Fibroblast of skin of scalp (primary cell): ENCODE measurements at regions not wholly inside any gene's neighbourhood (a gene's known extent, or its start where the extent isn't known, plus 50 kb on each side); places are given as distances from the start of the nearest gene placed in this dataset.

ENCODE experiments used
- DNase-seq: peaks from one replicate; pipeline ENCODE4 v3.0.0-alpha.2; 2013

- DNase-seq = peak; percentile 25
Observed at GRCh38 chr14:22513066-22513812, 75.8 kb downstream of the DAD1 start.

- no peak for DNase-seq
Observed at GRCh38 chr14:22512106-22512814, 76.8 kb downstream of the DAD1 start.

- DNase-seq = peak; percentile 82
Observed at GRCh38 chr14:22510527-22511110, 78.4 kb downstream of the DAD1 start.

- no peak for DNase-seq
Observed at GRCh38 chr14:22509751-22510300, 79.2 kb downstream of the DAD1 start.

- no peak for DNase-seq
Observed at GRCh38 chr14:22509036-22509709, 79.9 kb downstream of the DAD1 start.

- DNase-seq = no peak
Observed at GRCh38 chr14:22508662-22509035, 80.4 kb downstream of the DAD1 start.

GRCh38 chr14:22508150-22508457 lies 80.9 kb downstream of the DAD1 start:
- DNase-seq = no peak

- no peak for DNase-seq
Observed at GRCh38 chr14:22506778-22507351, 82.2 kb downstream of the DAD1 start.

GRCh38 chr14:22506378-22506710 lies 82.7 kb downstream of the DAD1 start:
- DNase-seq = no peak

- DNase-seq = no peak
Observed at GRCh38 chr14:22505697-22506377, 83.2 kb downstream of the DAD1 start.

- DNase-seq = no peak
Observed at GRCh38 chr14:22505309-22505696, 83.7 kb downstream of the DAD1 start.

- no peak for DNase-seq
Observed at GRCh38 chr14:22502551-22502950, 86.5 kb downstream of the DAD1 start.

- no peak for DNase-seq
Observed at GRCh38 chr14:22502007-22502406, 87.0 kb downstream of the DAD1 start.

GRCh38 chr14:22500954-22501726 lies 87.9 kb downstream of the DAD1 start:
- DNase-seq = no peak

- no peak for DNase-seq
Observed at GRCh38 chr14:22500525-22500924, 88.5 kb downstream of the DAD1 start.

GRCh38 chr14:22497671-22498093 lies 91.3 kb downstream of the DAD1 start:
- no peak for DNase-seq

GRCh38 chr14:22497144-22497423 lies 91.9 kb downstream of the DAD1 start:
- DNase-seq = no peak

GRCh38 chr14:22494486-22495135 lies 94.4 kb downstream of the DAD1 start:
- DNase-seq = no peak

- DNase-seq = no peak
Observed at GRCh38 chr14:22493753-22494152, 95.3 kb downstream of the DAD1 start.

GRCh38 chr14:22492622-22493542 lies 96.1 kb downstream of the DAD1 start:
- DNase-seq = peak; percentile 51
